Heart right ventricle (tissue), 16 donors: ENCODE measurements at regions not wholly inside any gene's neighbourhood (a gene's known extent, or its start where the extent isn't known, plus 50 kb on each side); places are given as distances from the start of the nearest gene placed in this dataset.

Experiments
- ATAC-seq, 8 donors: fragments of 200-7000 bp; cut with Tn5 transposase; one replicate each; pipeline ENCODE4 v1.9.1; 2020; ENCODE audit warnings: mild to moderate bottlenecking in 8 of 8, moderate library complexity in 8 of 8, moderate number of reproducible peaks in 1 of 8
- DNase-seq, 2 donors: peaks; one replicate each; pipeline ENCODE4 v3.0.0-alpha.2; 2020
- H3K27ac ChIP-seq, 10 donors: fragments of 200-600 bp; sonication (generic) in 2 of 10; one replicate each; pipeline versions ENCODE4 v1.5.0 to v1.8.0; 2020 to 2022; ENCODE audit warnings: mild to moderate bottlenecking in 3 of 10
- H3K27me3 ChIP-seq, 7 donors: fragments of 200-600 bp; one replicate each; pipeline ENCODE4 v1.8.0; 2021 to 2022; ENCODE audit warnings: mild to moderate bottlenecking in 2 of 7
- H3K36me3 ChIP-seq, 9 donors: fragments of 200-600 bp; sonication (generic) in 1 of 9; one replicate each; pipeline versions ENCODE4 v1.5.0 to v1.8.0; 2020 to 2022; ENCODE audit warnings: mild to moderate bottlenecking in 2 of 9
- H3K4me1 ChIP-seq, 9 donors: fragments of 200-600 bp; sonication (generic) in 1 of 9; one replicate each; pipeline versions ENCODE4 v1.5.0 to v1.8.0; 2020 to 2022; ENCODE audit warnings: mild to moderate bottlenecking in 4 of 9
- H3K4me3 ChIP-seq, 10 donors: fragments of 200-600 bp; sonication (generic) in 2 of 10; one replicate each; pipeline versions ENCODE4 v1.5.0 to v1.8.0; 2020 to 2022; ENCODE audit warnings: mild to moderate bottlenecking in 7 of 10, moderate library complexity in 2 of 10
- H3K9me3 ChIP-seq, 11 donors: fragments of 200-600 bp in 10 of 11; sonication (generic) in 2 of 11; one replicate each; pipeline versions ENCODE4 v1.5.0 to v1.8.0; 2013 to 2022; ENCODE audit warnings: mild to moderate bottlenecking in 2 of 11, control low read depth in 1 of 11, moderate library complexity in 1 of 11
- CTCF ChIP-seq, 9 donors: fragments of 200-600 bp; sonication (generic) in 2 of 9; IDR thresholded peaks; one replicate each; pipeline versions ENCODE4 v1.5.0 to v1.8.0; 2021 to 2022; ENCODE audit warnings: antibody characterized with exemption in 9 of 9, mild to moderate bottlenecking in 5 of 9, moderate library complexity in 1 of 9
- WGBS, 2 donors: extraction: QIAGEN DNeasy Blood & Tissue Kit; methylation state at CpG; one replicate each; pipeline ENCODE4 v1.1.7; 2013; ENCODE audit warnings: inconsistent platforms in 1 of 2; 5-methylcytosine and 5-hydroxymethylcytosine counted together
- intact Hi-C, 10 donors: fragments of 100-400 bp; cut with DNase I; formaldehyde crosslinking; loops; one replicate each; pipeline versions ENCODE4 v1.11.1 to v1.14.2; 2022
- donor health status: Arrhythmogenic right ventricular cardiomyopathy.
- donor health status: ischemic (EF 13 %, LVEDD 7.1; RV severe dilation, severe dysfunction).
- donor health status: healthy with polysubstance abuse.
- donor health status: DM: no; HTN: yes; CAD: no.
- donor health status: DM: no; HTN: no; CAD: no.
- donor health status: ischemic (EF 25% LVEDD 6.9; RV normal size, moderate dysfunction).
- donor health status: ischemic (EF 25% LVEDD 5.7; RV mildly dilated, moderate dysfunction).
- donor health status: healthy.
- donor health status: DM: yes; HTN: yes; CAD: no.
- donor health status: Ischemic cardiomyopathy.
- donor health status: ischemic (EF 35%, LVEDD 5.7; RV mildly dilated, moderate dysfunction).
- donor health status: nonischemic (EF 11% LVEDD 7.7; RV severe dilation, severe dysfunction).
- donor health status: DM: yes; HTN: yes; CAD: no.
- donor health status: PGD.
- donor health status: ischemic (EF 29% LVEDD 5.4; RV normal size, mild dysfunction).
- donor health status: nonischemic (EF 23%, LVEDD 6.1; RV moderate dilation, normal function).

- H3K4me1 ChIP-seq: peaks cover 0 to 7% (median 0%) of the 10 kb centered on the region in 9 donors
- no peak for DNase-seq
- no peak overlapping the region for H3K27ac ChIP-seq
- no peaks in the 10 kb centered on the region for H3K27me3 ChIP-seq
- H3K9me3 ChIP-seq: no peaks in the 10 kb centered on the region
- TF ChIP-seq CTCF (IDR thresholded peaks at IDR 0.05): no peak
- intact Hi-C loops: no loop called here
- no peak overlapping the region for H3K4me3 ChIP-seq
- WGBS, 2 donors: 88 to 91% methylated on average over 3 of the region's 3 CpGs
- H3K36me3 ChIP-seq: no peaks in the 10 kb centered on the region
- no peak for ATAC-seq
Measured at GRCh38 chr6:90865513-90865912, 278.6 kb upstream of the MAP3K7 start.

- Histone ChIP-seq H3K4me1 (peaks cover 0 to 7% (median 0%) of the 10 kb centered on the region in 9 donors), H3K27me3 (no peaks in the 10 kb centered on the region), H3K27ac (no peak overlapping the region), H3K36me3 (no peaks in the 10 kb centered on the region), H3K4me3 (no peak overlapping the region), H3K9me3 (no peaks in the 10 kb centered on the region)
- DNase-seq: no peak
- 94 to 97% methylated on average over 1 of the region's 1 CpG for WGBS, 2 donors
- no peak for TF ChIP-seq CTCF (IDR thresholded peaks at IDR 0.05)
- intact Hi-C loops: no loop called here
- no peak for ATAC-seq
Measured at GRCh38 chr6:90863043-90863442, 276.2 kb upstream of the MAP3K7 start.

GRCh38 chr6:90860822-90861601, 274.1 kb upstream of the MAP3K7 start:
- Histone ChIP-seq H3K36me3 (no peaks in the 10 kb centered on the region), H3K4me3 (no peak overlapping the region), H3K27ac (no peak overlapping the region), H3K27me3 (peaks cover 0 to 5% (median 0%) of the 10 kb centered on the region in 7 donors), H3K9me3 (no peaks in the 10 kb centered on the region), H3K4me1 (peaks cover 0 to 7% (median 0%) of the 10 kb centered on the region in 9 donors)
- ATAC-seq (no peak), DNase-seq (no peak)
- intact Hi-C loops: no loop called here
- TF ChIP-seq CTCF (IDR thresholded peaks at IDR 0.05): no peak
- 91 to 92% methylated on average over 5 of the region's 5 CpGs for WGBS, 2 donors

- ATAC-seq (no peak), DNase-seq (no peak)
- H3K4me3 ChIP-seq: no peak overlapping the region
- H3K4me1 ChIP-seq: peaks cover 0 to 7% (median 0%) of the 10 kb centered on the region in 9 donors
- intact Hi-C loops: no loop called here
- H3K9me3 ChIP-seq: no peaks in the 10 kb centered on the region
- no peak for TF ChIP-seq CTCF (IDR thresholded peaks at IDR 0.05)
- H3K27me3 ChIP-seq: peaks cover 0 to 5% (median 0%) of the 10 kb centered on the region in 7 donors
- H3K36me3 ChIP-seq: no peaks in the 10 kb centered on the region
- H3K27ac ChIP-seq: no peak overlapping the region
- WGBS, 2 donors: 64 to 73% methylated on average over 6 of the region's 6 CpGs
Measured at GRCh38 chr6:90859612-90860011, 272.7 kb upstream of the MAP3K7 start.
